Activated CD4-positive, alpha-beta T cell treated with anti-CD3 and anti-CD28 coated beads, Interleukin-2, amount 10 ng/mL, durations not matched to agents 24 days and 14 days (primary cell): ENCODE measurements at regions not wholly inside any gene's neighbourhood (a gene's known extent, or its start where the extent isn't known, plus 50 kb on each side); places are given as distances from the start of the nearest gene placed in this dataset.

ENCODE experiments used
- DNase-seq: peaks from one replicate; pipeline ENCODE4 v3.0.0; 2022
- H3K27ac Mint-ChIP-seq: one replicate; pipeline ENCODE4 v1.8.0; 2022; ENCODE audit warnings: mild to moderate bottlenecking, mixed read lengths
- H3K27me3 Mint-ChIP-seq: one replicate; pipeline ENCODE4 v1.8.0; 2022; ENCODE audit warnings: mixed read lengths
- H3K36me3 Mint-ChIP-seq: one replicate; pipeline ENCODE4 v1.8.0; 2022; ENCODE audit warnings: low read depth, mild to moderate bottlenecking, mixed read lengths
- H3K4me1 Mint-ChIP-seq: one replicate; pipeline ENCODE4 v1.8.0; 2021; ENCODE audit warnings: mixed read lengths
- H3K4me3 Mint-ChIP-seq: one replicate; pipeline ENCODE4 v1.8.0; 2022; ENCODE audit warnings: mild to moderate bottlenecking, moderate library complexity, mixed read lengths
- H3K9me3 Mint-ChIP-seq: one replicate; pipeline ENCODE4 v1.8.0; 2021; ENCODE audit warnings: mixed read lengths
- intact Hi-C: fragments of 100-400 bp; cut with micrococcal nuclease; formaldehyde crosslinking; loops from one replicate; pipeline ENCODE4 v1.15.1; 2023

- DNase-seq = no peak
- intact Hi-C loops = no loop called here
- Mint-ChIP-seq H3K9me3 (no peaks in the 10 kb centered on the region), H3K36me3 (no peaks in the 10 kb centered on the region), H3K4me3 (no peak overlapping the region), H3K27ac (no peak overlapping the region), H3K27me3 (no peaks in the 10 kb centered on the region), H3K4me1 (no peaks in the 10 kb centered on the region)
Observed at GRCh38 chr5:124459984-124460383, 286.5 kb downstream of the ZNF608 start.

- DNase-seq = no peak
- Mint-ChIP-seq H3K27ac (no peak overlapping the region), H3K9me3 (no peaks in the 10 kb centered on the region)
Observed at GRCh38 chr5:124457901-124458300, 288.5 kb downstream of the ZNF608 start.

DNA sequence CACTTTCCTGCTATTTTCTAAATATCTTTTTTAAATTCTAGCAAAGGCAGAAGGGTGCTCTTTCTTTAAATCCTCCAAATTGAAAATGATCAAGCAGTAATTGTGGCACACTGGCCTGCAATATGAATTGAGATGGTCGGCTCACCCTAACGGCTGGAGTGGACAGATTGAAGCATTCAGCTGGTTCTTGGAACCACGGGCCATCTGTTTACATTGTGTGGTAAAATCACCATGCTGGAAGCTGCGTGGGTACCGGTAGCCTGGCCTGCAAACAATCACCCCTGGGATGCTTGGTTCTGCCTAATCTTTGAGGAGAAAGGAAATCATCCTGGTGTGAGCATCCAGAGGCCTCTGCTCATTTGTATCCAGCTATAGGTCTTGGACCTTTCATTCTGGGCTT, 289.3 kb downstream of the ZNF608 start:
- intact Hi-C loops = no loop called here
- H3K36me3 Mint-ChIP-seq = no peaks in the 10 kb centered on the region
- H3K27ac Mint-ChIP-seq = no peak overlapping the region
- H3K4me1 Mint-ChIP-seq = no peaks in the 10 kb centered on the region
- H3K9me3 Mint-ChIP-seq = no peaks in the 10 kb centered on the region
- no peaks in the 10 kb centered on the region for H3K27me3 Mint-ChIP-seq
- no peak for DNase-seq
- H3K4me3 Mint-ChIP-seq = no peak overlapping the region

More at GRCh38 chr5:124457901-124458300, 288.5 kb downstream of the ZNF608 start:
- H3K27me3 Mint-ChIP-seq = no peaks in the 10 kb centered on the region
- intact Hi-C loops = no loop called here
- H3K36me3 Mint-ChIP-seq = no peaks in the 10 kb centered on the region
- no peaks in the 10 kb centered on the region for H3K4me1 Mint-ChIP-seq
- H3K4me3 Mint-ChIP-seq = no peak overlapping the region

- Mint-ChIP-seq H3K9me3 (no peaks in the 10 kb centered on the region), H3K4me1 (no peaks in the 10 kb centered on the region), H3K4me3 (no peak overlapping the region), H3K36me3 (no peaks in the 10 kb centered on the region), H3K27me3 (no peaks in the 10 kb centered on the region), H3K27ac (no peak overlapping the region)
- DNase-seq = no peak
- intact Hi-C loops = no loop called here
Observed at GRCh38 chr5:124456249-124456648, 290.2 kb downstream of the ZNF608 start.

- Mint-ChIP-seq H3K27me3 (no peaks in the 10 kb centered on the region), H3K36me3 (no peaks in the 10 kb centered on the region), H3K9me3 (no peaks in the 10 kb centered on the region), H3K4me3 (no peak overlapping the region), H3K27ac (no peak overlapping the region), H3K4me1 (no peaks in the 10 kb centered on the region)
- DNase-seq = no peak
- intact Hi-C loops = no loop called here
Observed at GRCh38 chr5:124454081-124454480, 292.4 kb downstream of the ZNF608 start.

DNA sequence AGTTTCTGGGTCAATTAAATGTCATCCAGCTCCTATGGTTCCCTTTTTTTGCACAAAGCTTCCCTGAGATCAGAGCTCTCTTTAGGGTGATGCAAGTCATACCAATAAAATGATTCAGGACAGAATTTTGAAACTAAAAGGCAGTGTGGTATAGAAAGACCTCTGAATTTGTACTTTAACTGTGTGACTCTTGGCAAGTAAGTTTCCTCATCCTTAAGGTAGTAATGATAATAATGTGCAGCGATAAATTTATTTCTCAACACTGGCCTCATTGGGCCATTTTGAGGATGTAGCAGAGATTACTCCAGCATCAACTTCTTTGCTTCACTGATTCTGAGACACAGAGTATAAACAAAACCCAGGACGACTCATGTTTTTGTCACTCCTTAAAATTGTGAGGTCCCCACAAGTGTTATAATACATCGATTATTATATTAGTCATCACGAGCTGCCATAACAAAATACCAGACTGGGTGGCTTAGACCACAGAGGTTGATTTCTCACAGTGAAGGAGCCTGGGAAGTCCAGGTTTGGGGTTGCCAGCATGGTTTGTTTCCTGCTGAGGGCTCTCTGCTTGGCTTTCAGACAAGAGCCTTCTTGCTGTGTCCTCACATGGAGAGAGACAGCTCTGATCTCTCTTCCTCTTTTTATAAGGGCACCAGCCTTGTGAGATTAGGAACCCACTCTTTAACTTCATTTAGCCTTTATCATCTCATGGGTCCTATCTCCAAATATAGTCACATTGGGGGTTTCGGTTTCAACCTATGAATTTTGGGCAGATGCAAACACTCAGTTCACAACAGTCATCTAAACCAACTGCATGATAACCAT, 293.0 kb downstream of the ZNF608 start:
- H3K4me1 Mint-ChIP-seq = no peaks in the 10 kb centered on the region
- H3K27ac Mint-ChIP-seq = no peak overlapping the region
- no peaks in the 10 kb centered on the region for H3K27me3 Mint-ChIP-seq
- intact Hi-C loops = no loop called here
- DNase-seq = no peak
- no peaks in the 10 kb centered on the region for H3K9me3 Mint-ChIP-seq
- H3K36me3 Mint-ChIP-seq = no peaks in the 10 kb centered on the region
- no peak overlapping the region for H3K4me3 Mint-ChIP-seq

- H3K9me3 Mint-ChIP-seq = no peaks in the 10 kb centered on the region
- H3K4me3 Mint-ChIP-seq = no peak overlapping the region
- no peaks in the 10 kb centered on the region for H3K27me3 Mint-ChIP-seq
- intact Hi-C loops = no loop called here
- no peak overlapping the region for H3K27ac Mint-ChIP-seq
- no peaks in the 10 kb centered on the region for H3K4me1 Mint-ChIP-seq
- DNase-seq = no peak
- no peaks in the 10 kb centered on the region for H3K36me3 Mint-ChIP-seq
Observed at GRCh38 chr5:124452412-124452811, 294.0 kb downstream of the ZNF608 start.

DNA sequence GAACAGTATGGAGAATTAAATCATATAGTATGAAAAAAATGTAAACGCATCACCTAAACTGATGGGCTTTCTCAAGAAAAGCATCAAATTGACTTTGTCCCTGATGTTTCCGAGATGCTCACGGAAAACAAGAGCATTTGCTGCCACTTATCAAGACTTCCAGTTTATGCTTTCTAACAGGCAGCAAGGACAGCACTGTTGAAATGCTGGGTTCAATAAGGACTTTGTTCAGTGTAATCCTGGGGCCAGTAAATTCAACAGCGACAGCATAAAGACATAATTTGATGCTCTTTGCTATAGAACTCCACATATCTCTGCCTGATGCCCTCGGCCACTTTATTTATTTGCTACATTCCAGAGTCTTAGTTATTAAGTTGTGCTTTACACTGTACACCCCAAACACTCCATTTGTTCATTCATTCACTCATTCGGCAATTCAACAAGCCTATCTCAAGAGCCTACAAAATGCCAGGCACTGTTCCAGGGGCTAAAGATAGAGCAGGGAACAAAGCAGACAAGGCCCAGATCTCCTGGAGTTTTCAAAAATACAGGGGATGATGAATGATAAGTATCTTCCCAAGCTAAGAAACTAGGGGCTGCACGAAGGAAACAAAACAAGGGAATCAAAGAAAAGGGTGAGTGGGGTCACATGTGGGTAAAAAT, 294.6 kb downstream of the ZNF608 start:
- intact Hi-C loops = no loop called here
- Mint-ChIP-seq H3K4me3 (no peak overlapping the region), H3K4me1 (no peaks in the 10 kb centered on the region), H3K27me3 (no peaks in the 10 kb centered on the region), H3K9me3 (no peaks in the 10 kb centered on the region), H3K27ac (no peak overlapping the region), H3K36me3 (no peaks in the 10 kb centered on the region)
- DNase-seq = no peak

- Mint-ChIP-seq H3K27ac (no peak overlapping the region), H3K27me3 (no peaks in the 10 kb centered on the region), H3K9me3 (no peaks in the 10 kb centered on the region), H3K4me1 (no peaks in the 10 kb centered on the region), H3K36me3 (no peaks in the 10 kb centered on the region), H3K4me3 (no peak overlapping the region)
- no peak for DNase-seq
- intact Hi-C loops = no loop called here
Observed at GRCh38 chr5:124446120-124446519, 300.3 kb downstream of the ZNF608 start.

GRCh38 chr5:124445070-124445619, 301.3 kb downstream of the ZNF608 start:
- Mint-ChIP-seq H3K4me3 (no peak overlapping the region), H3K27me3 (no peaks in the 10 kb centered on the region), H3K36me3 (no peaks in the 10 kb centered on the region), H3K9me3 (no peaks in the 10 kb centered on the region), H3K4me1 (no peaks in the 10 kb centered on the region), H3K27ac (no peak overlapping the region)
- intact Hi-C loops = no loop called here
- no peak for DNase-seq

- Mint-ChIP-seq H3K27ac (no peak overlapping the region), H3K9me3 (no peaks in the 10 kb centered on the region)
Observed at GRCh38 chr5:124444147-124444775, 302.2 kb downstream of the ZNF608 start.

GRCh38 chr5:124440471-124440870, 306.0 kb downstream of the ZNF608 start:
- no peaks in the 10 kb centered on the region for H3K36me3 Mint-ChIP-seq
- intact Hi-C loops = no loop called here

More at GRCh38 chr5:124444147-124444775, 302.2 kb downstream of the ZNF608 start:
- Mint-ChIP-seq H3K4me3 (no peak overlapping the region), H3K4me1 (no peaks in the 10 kb centered on the region), H3K36me3 (no peaks in the 10 kb centered on the region), H3K27me3 (no peaks in the 10 kb centered on the region)
- no peak for DNase-seq
- intact Hi-C loops = no loop called here

GRCh38 chr5:124439609-124440008, 306.8 kb downstream of the ZNF608 start:
- DNase-seq = no peak
- H3K9me3 Mint-ChIP-seq = peaks cover 3% of the 10 kb centered on the region
- H3K4me1 Mint-ChIP-seq = no peaks in the 10 kb centered on the region
- H3K4me3 Mint-ChIP-seq = no peak overlapping the region
- intact Hi-C loops = no loop called here
- H3K36me3 Mint-ChIP-seq = no peaks in the 10 kb centered on the region
- no peaks in the 10 kb centered on the region for H3K27me3 Mint-ChIP-seq
- H3K27ac Mint-ChIP-seq = no peak overlapping the region

More at GRCh38 chr5:124440471-124440870, 306.0 kb downstream of the ZNF608 start:
- H3K4me1 Mint-ChIP-seq = no peaks in the 10 kb centered on the region
- DNase-seq = no peak
- H3K4me3 Mint-ChIP-seq = no peak overlapping the region
- H3K27me3 Mint-ChIP-seq = no peaks in the 10 kb centered on the region
- H3K9me3 Mint-ChIP-seq = peaks cover 3% of the 10 kb centered on the region
- no peak overlapping the region for H3K27ac Mint-ChIP-seq

DNA sequence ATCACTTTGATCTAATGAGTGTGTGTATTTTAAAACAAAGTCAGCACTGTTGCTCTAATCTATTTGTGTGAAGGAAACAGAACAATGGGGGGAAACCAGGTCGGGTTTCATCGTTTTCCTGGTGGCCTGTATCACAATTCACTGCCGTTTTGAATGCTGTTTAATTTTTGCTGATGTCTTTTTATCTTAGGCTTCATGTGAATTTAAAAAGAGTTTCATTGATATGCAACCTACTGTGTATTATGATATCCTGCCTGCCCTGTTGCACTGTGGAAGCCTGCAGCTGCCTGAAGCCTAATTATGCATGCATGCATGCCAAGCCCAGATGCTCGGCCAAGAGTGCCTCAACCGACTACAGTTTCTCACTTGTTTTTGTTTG, 307.5 kb downstream of the ZNF608 start:
- Mint-ChIP-seq H3K4me1 (no peaks in the 10 kb centered on the region), H3K4me3 (no peak overlapping the region), H3K9me3 (peaks cover 7% of the 10 kb centered on the region), H3K36me3 (no peaks in the 10 kb centered on the region), H3K27me3 (no peaks in the 10 kb centered on the region), H3K27ac (no peak overlapping the region)
- intact Hi-C loops = no loop called here
- no peak for DNase-seq
